Esophagus muscularis mucosa (tissue), 3 donors: ENCODE measurements at regions not wholly inside any gene's neighbourhood (a gene's known extent, or its start where the extent isn't known, plus 50 kb on each side); places are given as distances from the start of the nearest gene placed in this dataset.

ENCODE experiments used
- CTCF ChIP-seq, 3 experiments: fragments of 200-600 bp in 2 of 3; fragments of 450-650 bp in 1 of 3; sonication (generic) in 2 of 3; IDR thresholded peaks; one replicate each; pipeline ENCODE4 v1.5.1; 2017 to 2019; ENCODE audit warnings: antibody characterized with exemption in 3 of 3, mild to moderate bottlenecking in 2 of 3, moderate library complexity in 1 of 3
- EP300 ChIP-seq: sonication (generic); formaldehyde crosslinking; IDR thresholded peaks from one replicate; pipeline ENCODE4 v1.6.1; 2017; ENCODE audit warnings: antibody characterized with exemption

- TF ChIP-seq EP300, result no peak
- no peak for TF ChIP-seq CTCF (IDR thresholded peaks at IDR 0.05)
These were observed 164.4 kb upstream of the RORA start for GRCh38 chr15:61393524-61393923.
